HepG2 (cell line): ENCODE measurements at regions not wholly inside any gene's neighbourhood (a gene's known extent, or its start where the extent isn't known, plus 50 kb on each side); places are given as distances from the start of the nearest gene placed in this dataset.
A peak's percentile ranks its signal among the peaks of the same experiment; 100 is the strongest.

Experiments
- ATAC-seq: fragments of 200-7000 bp; cut with Tn5 transposase; 3 replicates; pipeline ENCODE4 v1.9.1; 2020; ENCODE audit warnings: mild to moderate bottlenecking, moderate library complexity
- BruUV-seq: library from RNA; stranded (reverse); fragments of 400-500 nt; replicated peaks from 2 replicates; lab custom pipeline; 2021; lab: Mats Ljungman, UMichigan
- CTCF ChIA-PET: fragments of 300-600 bp; formaldehyde crosslinking; extraction: SDS; loops from one replicate; lab custom pipeline; 2021; ENCODE audit warnings: low total read pairs, inconsistent platforms, low intra/inter-chr PET ratio; lab: Yijun Ruan, JAX
- POLR2A ChIA-PET: fragments of 350-600 bp; sonication (Branson Sonifier 250); formaldehyde crosslinking; loops from one replicate; lab custom pipeline; 2020; ENCODE audit warnings: antibody characterized with exemption, inconsistent platforms; lab: Yijun Ruan, JAX
- DNase-seq: peaks from one replicate; pipeline ENCODE4 v3.0.0-alpha.2; 2015; ENCODE audit warnings: low spot score
- FAIRE-seq: peaks from 3 replicates; lab custom pipeline; 2011; peaks lifted over from hg19 to GRCh38; lab: Jason Lieb, UNC
- H2AFZ ChIP-seq: one replicate; pipeline ENCODE4 v1.6.1; 2011; ENCODE audit warnings: low read length, inconsistent platforms
- H3K27ac ChIP-seq: fragments of 300-600 bp; 3 replicates; pipeline ENCODE4 v1.8.0; 2011; ENCODE audit warnings: mixed run types, mild to moderate bottlenecking, mixed read lengths, low read length, inconsistent platforms; ENCODE audit not compliant: insufficient read depth; ENCODE audit errors: extremely low read length
- H3K27me3 ChIP-seq, 2 experiments: fragments of 200-600 bp in 1 of 2; 2 replicates in 1 of 2; 3 replicates in 1 of 2; pipeline versions ENCODE4 v1.6.0 to v1.8.0; 2011; ENCODE audit warnings: low read length in 2 of 2, mild to moderate bottlenecking in 2 of 2, moderate library complexity in 2 of 2, inconsistent platforms in 1 of 2; ENCODE audit not compliant: insufficient read depth in 2 of 2, control insufficient read depth in 1 of 2
- H3K36me3 ChIP-seq, 2 experiments: fragments of 200-600 bp in 1 of 2; replicated peaks in 1 of 2; 2 replicates in 1 of 2; 3 replicates in 1 of 2; pipeline versions ENCODE4 v1.5.1 to v1.8.0; 2011; ENCODE audit warnings: low read length in 2 of 2, inconsistent platforms in 1 of 2; ENCODE audit not compliant: insufficient read depth in 2 of 2, control insufficient read depth in 1 of 2
- H3K4me1 ChIP-seq: 2 replicates; pipeline ENCODE4 v1.5.1; 2012; ENCODE audit warnings: low read length, inconsistent platforms; ENCODE audit not compliant: insufficient read depth
- H3K4me2 ChIP-seq: 2 replicates; pipeline ENCODE4 v1.6.0; 2011; ENCODE audit warnings: low read depth, low read length, inconsistent platforms
- H3K4me3 ChIP-seq, 3 experiments: fragments of 200-600 bp in 1 of 3; sonication (generic), shearing (Covaris generic) in 1 of 3; replicated peaks in 1 of 3; 2 replicates each; pipeline ENCODE4 v1.5.1; 2011 to 2016; ENCODE audit warnings: low read length in 3 of 3, inconsistent platforms in 2 of 3, low read depth in 2 of 3, mild to moderate bottlenecking in 2 of 3, control low read depth in 1 of 3, mixed read lengths in 1 of 3; ENCODE audit not compliant: insufficient read depth in 1 of 3
- H3K79me2 ChIP-seq: one replicate; pipeline ENCODE4 v1.6.1; 2011; ENCODE audit warnings: low read length, inconsistent platforms; ENCODE audit not compliant: insufficient read depth
- H3K9ac ChIP-seq: 2 replicates; pipeline ENCODE4 v1.6.0; 2011; ENCODE audit warnings: mild to moderate bottlenecking, low read depth, low read length, inconsistent platforms; ENCODE audit not compliant: insufficient read depth
- H3K9me3 ChIP-seq: 2 replicates; pipeline ENCODE4 v1.5.1; 2012; ENCODE audit warnings: mild to moderate bottlenecking, low read length
- H4K20me1 ChIP-seq: 2 replicates; pipeline ENCODE4 v1.6.0; 2011; ENCODE audit warnings: inconsistent platforms, mild to moderate bottlenecking, low read length, moderate library complexity; ENCODE audit not compliant: insufficient read depth
- ARNT ChIP-seq: fragments of 450-650 bp; IDR thresholded peaks from 2 replicates; pipeline ENCODE4 v1.6.1; 2017
- EP300 ChIP-seq, 3 experiments: sonication (generic) in 1 of 3; formaldehyde crosslinking in 1 of 3; IDR thresholded peaks; 2 replicates each; pipeline versions ENCODE4 v1.5.1 to v1.6.1; 2011 to 2020; ENCODE audit warnings: low read depth in 2 of 3, low read length in 2 of 3, borderline replicate concordance in 1 of 3, improper control_type of control experiment in 1 of 3, mild to moderate bottlenecking in 1 of 3, missing genetic modification reagents in 1 of 3, moderate library complexity in 1 of 3
- MAFF ChIP-seq: IDR thresholded peaks from 2 replicates; pipeline ENCODE4 v1.6.1; 2011; ENCODE audit warnings: low read depth, low read length, improper control_type of control experiment
- MYC ChIP-seq: sonication (generic); formaldehyde crosslinking; IDR thresholded peaks from 2 replicates; pipeline ENCODE4 v1.9.0; 2021; ENCODE audit warnings: missing genetic modification reagents, borderline replicate concordance
- ZNF772 ChIP-seq: sonication (generic); formaldehyde crosslinking; IDR thresholded peaks from 2 replicates; pipeline ENCODE4 v1.5.0; 2020; ENCODE audit warnings: mild to moderate bottlenecking, missing genetic modification reagents
- WGBS: methylation state at CpG from one replicate; pipeline ENCODE4 v1.1.6; 2017; ENCODE audit warnings: low lambda C conversion rate; 5-methylcytosine and 5-hydroxymethylcytosine counted together
- in situ Hi-C: cut with HindIII; loops from 2 replicates; pipeline ENCODE4 v1.10.0; 2017; ENCODE audit warnings: low pct_unique_long_range_greater_than_20kb; ENCODE audit not compliant: extremely low pct_ligation_motif_present
- intact Hi-C: fragments of 100-400 bp; cut with micrococcal nuclease; formaldehyde crosslinking; loops from one replicate; pipeline ENCODE4 v1.10.0; 2022; ENCODE audit not compliant: unreplicated experiment
- TF ChIP-seq, protein P1 (sequence below): fragments of 450-650 bp; IDR thresholded peaks from 2 replicates; pipeline ENCODE4 v1.6.1; 2017; ENCODE audit warnings: mild to moderate bottlenecking

DNA sequence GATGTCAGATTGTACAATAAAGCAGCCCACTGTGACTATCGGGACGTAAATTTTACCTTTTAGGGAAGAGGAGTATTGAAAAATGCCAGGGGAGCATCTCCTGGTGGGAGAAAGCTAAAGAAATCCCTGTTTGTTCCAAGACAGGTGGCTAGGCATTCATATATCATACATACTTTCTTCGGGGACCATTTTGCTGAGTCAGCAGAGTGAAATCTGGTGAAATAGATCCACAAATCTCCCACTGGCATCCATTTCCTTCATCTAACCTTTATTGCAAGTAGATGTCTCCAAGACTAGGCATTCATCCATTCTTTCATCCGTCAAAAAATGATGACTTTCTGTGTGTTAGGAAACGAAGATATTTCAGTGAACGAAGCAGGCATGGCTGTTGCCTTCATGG is 107.1 kb downstream of the BMP4 start (continued):
- peak; percentile 100 for TF ChIP-seq MAFF
- TF ChIP-seq ZNF772 = no peak
- TF ChIP-seq MYC (CRISPR knock-in tag) = no peak
- TF ChIP-seq EP300 (IDR thresholded peaks at IDR 0.05; ENCODE audit: low read depth in 2 of 2, low read length in 2 of 2) = no peak
- TF ChIP-seq EP300 (CRISPR knock-in tag; IDR thresholded peaks at IDR 0.05; ENCODE audit: borderline replicate concordance) = no peak
- TF ChIP-seq, all 625 proteins: peak for 4

GRCh38 chr14:53848854-53849253 is 107.8 kb downstream of the BMP4 start:
- Histone ChIP-seq H3K9ac (no peak overlapping the region), H3K27ac (no peak overlapping the region), H3K36me3 (no peaks in the 10 kb centered on the region), H3K79me2 (peaks cover 2% of the 10 kb centered on the region), H3K4me3 (no peak overlapping the region), H3K4me2 (no peak overlapping the region), H3K4me1 (peaks cover 79% of the 10 kb centered on the region), H4K20me1 (no peaks in the 10 kb centered on the region), H3K27me3 (no peaks in the 10 kb centered on the region), H2AFZ (no peak overlapping the region), H3K9me3 (no peaks in the 10 kb centered on the region)
- ATAC-seq = no peak
- TF ChIP-seq ARNT = no peak
- TF ChIP-seq, protein P1, sequence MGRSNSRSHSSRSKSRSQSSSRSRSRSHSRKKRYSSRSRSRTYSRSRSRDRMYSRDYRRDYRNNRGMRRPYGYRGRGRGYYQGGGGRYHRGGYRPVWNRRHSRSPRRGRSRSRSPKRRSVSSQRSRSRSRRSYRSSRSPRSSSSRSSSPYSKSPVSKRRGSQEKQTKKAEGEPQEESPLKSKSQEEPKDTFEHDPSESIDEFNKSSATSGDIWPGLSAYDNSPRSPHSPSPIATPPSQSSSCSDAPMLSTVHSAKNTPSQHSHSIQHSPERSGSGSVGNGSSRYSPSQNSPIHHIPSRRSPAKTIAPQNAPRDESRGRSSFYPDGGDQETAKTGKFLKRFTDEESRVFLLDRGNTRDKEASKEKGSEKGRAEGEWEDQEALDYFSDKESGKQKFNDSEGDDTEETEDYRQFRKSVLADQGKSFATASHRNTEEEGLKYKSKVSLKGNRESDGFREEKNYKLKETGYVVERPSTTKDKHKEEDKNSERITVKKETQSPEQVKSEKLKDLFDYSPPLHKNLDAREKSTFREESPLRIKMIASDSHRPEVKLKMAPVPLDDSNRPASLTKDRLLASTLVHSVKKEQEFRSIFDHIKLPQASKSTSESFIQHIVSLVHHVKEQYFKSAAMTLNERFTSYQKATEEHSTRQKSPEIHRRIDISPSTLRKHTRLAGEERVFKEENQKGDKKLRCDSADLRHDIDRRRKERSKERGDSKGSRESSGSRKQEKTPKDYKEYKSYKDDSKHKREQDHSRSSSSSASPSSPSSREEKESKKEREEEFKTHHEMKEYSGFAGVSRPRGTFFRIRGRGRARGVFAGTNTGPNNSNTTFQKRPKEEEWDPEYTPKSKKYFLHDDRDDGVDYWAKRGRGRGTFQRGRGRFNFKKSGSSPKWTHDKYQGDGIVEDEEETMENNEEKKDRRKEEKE = no peak
- intact Hi-C loops (loop anchor here (10.0 kb wide), 1 partner anchor 314 kb away; no protein-coding TSS in a partner anchor), in situ Hi-C loops (no loop called here)
- CTCF ChIA-PET = no interaction called here
- BruUV-seq = no TSS peak
- no peak for DNase-seq
- 98% methylated on average over 5 of the region's 5 CpGs for WGBS
- FAIRE-seq = no peak
- POLR2A ChIA-PET = interaction anchor here (2.2 kb wide), 1 partner anchor 105 kb away, joined by 7 read pairs; no protein-coding TSS in a partner anchor
